Gastroesophageal sphincter (tissue), 3 donors: ENCODE measurements at regions not wholly inside any gene's neighbourhood (a gene's known extent, or its start where the extent isn't known, plus 50 kb on each side); places are given as distances from the start of the nearest gene placed in this dataset.

Experiments used
- CTCF ChIP-seq, 4 experiments: fragments of 200-600 bp in 2 of 4; fragments of 450-650 bp in 2 of 4; sonication (generic) in 1 of 4; IDR thresholded peaks; one replicate each; pipeline ENCODE4 v1.5.1; 2017 to 2019; ENCODE audit warnings: antibody characterized with exemption in 4 of 4, mild to moderate bottlenecking in 2 of 4, moderate library complexity in 2 of 4
- POLR2A ChIP-seq, 2 donors: fragments of 450-650 bp; IDR thresholded peaks; one replicate each; pipeline ENCODE4 v1.6.1; 2017; ENCODE audit warnings: antibody characterized with exemption in 2 of 2, mild to moderate bottlenecking in 2 of 2, moderate library complexity in 1 of 2

GRCh38 chr10:29140991-29141390 is 147.9 kb upstream of the LYZL1 start:
- TF ChIP-seq CTCF (IDR thresholded peaks at IDR 0.05) = no peak
- TF ChIP-seq POLR2A (IDR thresholded peaks at IDR 0.05) = no peak
